ENCODE measurements at regions not wholly inside any gene's neighbourhood (a gene's known extent, or its start where the extent isn't known, plus 50 kb on each side); places are given as distances from the start of the nearest gene placed in this dataset.

- intact Hi-C loops (cut with DNase I; ENCODE audit: low total_unique reads), result no loop called here
- Histone ChIP-seq H3K4me3 (no peak overlapping the region), H3K27me3 (no peaks in the 10 kb centered on the region), H3K4me1 (no peaks in the 10 kb centered on the region), H3K9me3 (no peaks in the 10 kb centered on the region), H3K27ac (no peak overlapping the region), H3K36me3 (no peaks in the 10 kb centered on the region)
- DNase-seq, result no peak
- TF ChIP-seq CTCF (IDR thresholded peaks at IDR 0.05), result no peak
These were observed 1061.0 kb downstream of the NR2F1-AS1 start for GRCh38 chr5:92519811-92520632.

- intact Hi-C loops (cut with DNase I; ENCODE audit: low total_unique reads), result no loop called here
- TF ChIP-seq CTCF (IDR thresholded peaks at IDR 0.05), result peak; percentile 34 to 35
- Histone ChIP-seq H3K27ac (no peak overlapping the region), H3K36me3 (no peaks in the 10 kb centered on the region), H3K27me3 (no peaks in the 10 kb centered on the region), H3K4me3 (no peak overlapping the region), H3K4me1 (no peaks in the 10 kb centered on the region), H3K9me3 (no peaks in the 10 kb centered on the region)
- no peak for DNase-seq
These were observed 1062.6 kb downstream of the NR2F1-AS1 start for GRCh38 chr5:92518318-92518904.

GRCh38 chr5:92514896-92515295, 1066.1 kb downstream of the NR2F1-AS1 start:
- Histone ChIP-seq H3K9me3 (peaks cover 3 to 18% (median 5%) of the 10 kb centered on the region in 3 donors), H3K4me3 (no peak overlapping the region), H3K27ac (no peak overlapping the region), H3K27me3 (no peaks in the 10 kb centered on the region), H3K4me1 (no peaks in the 10 kb centered on the region), H3K36me3 (no peaks in the 10 kb centered on the region)
- DNase-seq, result no peak
- intact Hi-C loops (cut with DNase I; ENCODE audit: low total_unique reads), result no loop called here
- no peak for TF ChIP-seq CTCF (IDR thresholded peaks at IDR 0.05)

GRCh38 chr5:92513067-92513466, 1068.0 kb downstream of the NR2F1-AS1 start:
- TF ChIP-seq CTCF (IDR thresholded peaks at IDR 0.05), result no peak
- H3K9me3 ChIP-seq, result peaks cover 5 to 36% (median 19%) of the 10 kb centered on the region in 3 donors
- intact Hi-C loops (cut with DNase I; ENCODE audit: low total_unique reads), result no loop called here

GRCh38 chr5:92508271-92508670, 1072.7 kb downstream of the NR2F1-AS1 start:
- Histone ChIP-seq H3K36me3 (no peaks in the 10 kb centered on the region), H3K27me3 (no peaks in the 10 kb centered on the region), H3K9me3 (peaks cover 5 to 36% (median 19%) of the 10 kb centered on the region in 3 donors), H3K4me1 (no peaks in the 10 kb centered on the region), H3K4me3 (no peak overlapping the region), H3K27ac (no peak overlapping the region)
- DNase-seq, result no peak
- no peak for TF ChIP-seq CTCF (IDR thresholded peaks at IDR 0.05)
- intact Hi-C loops (cut with DNase I; ENCODE audit: low total_unique reads), result no loop called here

More at GRCh38 chr5:92513067-92513466, 1068.0 kb downstream of the NR2F1-AS1 start:
- no peak overlapping the region for H3K27ac ChIP-seq
- no peaks in the 10 kb centered on the region for H3K27me3 ChIP-seq
- no peaks in the 10 kb centered on the region for H3K36me3 ChIP-seq
- DNase-seq, result no peak
- no peak overlapping the region for H3K4me3 ChIP-seq
- no peaks in the 10 kb centered on the region for H3K4me1 ChIP-seq

Data from tibial artery (tissue), 4 donors.